Chondrocyte (in vitro differentiated cells): ENCODE measurements at regions not wholly inside any gene's neighbourhood (a gene's known extent, or its start where the extent isn't known, plus 50 kb on each side); places are given as distances from the start of the nearest gene placed in this dataset.
A peak's percentile ranks its signal among the peaks of the same experiment; 100 is the strongest.
"Not testable (repeated sequence)": the region's sequence is repeated elsewhere in the genome, so short reads cannot be mapped to it uniquely, and the experiment has no call there.

ENCODE experiments used
- DNase-seq: peaks from one replicate; pipeline ENCODE4 v3.0.0; 2021; ENCODE audit warnings: mixed read lengths, low spot score
- H3K27ac Mint-ChIP-seq: one replicate; pipeline ENCODE4 v1.8.0; 2021; ENCODE audit warnings: mild to moderate bottlenecking, moderate library complexity, mixed read lengths; ENCODE audit not compliant: unreplicated experiment
- H3K27me3 Mint-ChIP-seq: 2 replicates; pipeline ENCODE4 v1.8.0; 2021; ENCODE audit warnings: low read depth, mixed read lengths
- H3K36me3 Mint-ChIP-seq: 2 replicates; pipeline ENCODE4 v1.8.0; 2021; ENCODE audit warnings: low read depth, mixed read lengths
- H3K4me1 Mint-ChIP-seq: 2 replicates; pipeline ENCODE4 v1.8.0; 2021; ENCODE audit warnings: low read depth, mild to moderate bottlenecking, mixed read lengths
- H3K4me3 Mint-ChIP-seq: one replicate; pipeline ENCODE4 v1.8.0; 2021; ENCODE audit warnings: mild to moderate bottlenecking, moderate library complexity, mixed read lengths; ENCODE audit not compliant: unreplicated experiment
- H3K9me3 Mint-ChIP-seq: 2 replicates; pipeline ENCODE4 v1.8.0; 2021; ENCODE audit warnings: low read depth, mixed read lengths
- TF ChIP-seq, protein P1 (sequence below): fragments of 200-600 bp; sonication (generic); IDR thresholded peaks from 2 replicates; pipeline ENCODE4 v1.5.0; 2021; ENCODE audit warnings: antibody characterized with exemption, mild to moderate bottlenecking, moderate library complexity

DNA sequence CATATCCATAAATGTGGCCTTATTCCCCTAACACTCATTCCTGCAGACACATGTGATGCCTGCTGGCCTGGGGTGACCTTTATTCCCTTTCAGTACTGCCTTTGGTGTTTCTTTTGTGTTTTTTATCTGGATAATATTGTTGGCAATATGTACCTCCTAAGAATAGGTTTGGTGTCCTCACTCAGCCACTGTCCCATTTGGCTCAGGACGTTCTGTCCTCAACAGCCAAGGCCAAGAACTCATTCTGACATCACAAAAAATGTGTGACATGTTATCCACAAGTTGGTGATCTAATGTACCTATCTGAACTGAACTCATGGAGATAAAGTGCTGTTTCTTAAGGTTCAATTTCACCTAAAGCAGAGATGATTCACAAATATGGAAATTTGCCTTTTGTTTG, 142.9 kb upstream of the GRAMD2B start:
- DNase-seq, result no peak
- H3K4me3 Mint-ChIP-seq, result no peak overlapping the region
- no peaks in the 10 kb centered on the region for H3K36me3 Mint-ChIP-seq
- no peaks in the 10 kb centered on the region for H3K9me3 Mint-ChIP-seq
- no peaks in the 10 kb centered on the region for H3K27me3 Mint-ChIP-seq
- no peak overlapping the region for H3K27ac Mint-ChIP-seq
- TF ChIP-seq, protein P1, sequence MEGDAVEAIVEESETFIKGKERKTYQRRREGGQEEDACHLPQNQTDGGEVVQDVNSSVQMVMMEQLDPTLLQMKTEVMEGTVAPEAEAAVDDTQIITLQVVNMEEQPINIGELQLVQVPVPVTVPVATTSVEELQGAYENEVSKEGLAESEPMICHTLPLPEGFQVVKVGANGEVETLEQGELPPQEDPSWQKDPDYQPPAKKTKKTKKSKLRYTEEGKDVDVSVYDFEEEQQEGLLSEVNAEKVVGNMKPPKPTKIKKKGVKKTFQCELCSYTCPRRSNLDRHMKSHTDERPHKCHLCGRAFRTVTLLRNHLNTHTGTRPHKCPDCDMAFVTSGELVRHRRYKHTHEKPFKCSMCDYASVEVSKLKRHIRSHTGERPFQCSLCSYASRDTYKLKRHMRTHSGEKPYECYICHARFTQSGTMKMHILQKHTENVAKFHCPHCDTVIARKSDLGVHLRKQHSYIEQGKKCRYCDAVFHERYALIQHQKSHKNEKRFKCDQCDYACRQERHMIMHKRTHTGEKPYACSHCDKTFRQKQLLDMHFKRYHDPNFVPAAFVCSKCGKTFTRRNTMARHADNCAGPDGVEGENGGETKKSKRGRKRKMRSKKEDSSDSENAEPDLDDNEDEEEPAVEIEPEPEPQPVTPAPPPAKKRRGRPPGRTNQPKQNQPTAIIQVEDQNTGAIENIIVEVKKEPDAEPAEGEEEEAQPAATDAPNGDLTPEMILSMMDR, result no peak
- no peaks in the 10 kb centered on the region for H3K4me1 Mint-ChIP-seq

DNA sequence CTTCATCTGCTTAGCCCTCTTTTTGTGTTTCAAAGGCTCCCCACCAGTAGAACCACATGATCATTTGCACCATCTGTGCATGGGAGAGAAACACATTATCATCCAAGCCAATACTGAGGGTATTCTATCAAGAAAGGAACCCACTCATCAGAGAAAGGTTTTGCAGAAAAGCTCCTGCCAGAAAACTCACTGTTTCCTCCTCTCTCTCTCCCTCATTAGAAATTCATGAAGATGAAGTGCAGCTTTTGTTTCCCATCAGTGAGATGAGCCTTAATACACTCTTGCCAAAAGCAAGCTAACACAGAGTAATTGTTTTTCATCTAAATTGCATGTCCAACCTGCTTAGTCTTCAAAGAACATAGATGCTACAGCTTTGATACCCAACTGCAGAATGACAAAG, 142.4 kb upstream of the GRAMD2B start:
- Mint-ChIP-seq H3K27ac (no peak overlapping the region), H3K36me3 (no peaks in the 10 kb centered on the region), H3K4me3 (no peak overlapping the region), H3K27me3 (no peaks in the 10 kb centered on the region), H3K4me1 (no peaks in the 10 kb centered on the region), H3K9me3 (no peaks in the 10 kb centered on the region)
- DNase-seq, result no peak
- TF ChIP-seq, protein P1, result no peak

DNA sequence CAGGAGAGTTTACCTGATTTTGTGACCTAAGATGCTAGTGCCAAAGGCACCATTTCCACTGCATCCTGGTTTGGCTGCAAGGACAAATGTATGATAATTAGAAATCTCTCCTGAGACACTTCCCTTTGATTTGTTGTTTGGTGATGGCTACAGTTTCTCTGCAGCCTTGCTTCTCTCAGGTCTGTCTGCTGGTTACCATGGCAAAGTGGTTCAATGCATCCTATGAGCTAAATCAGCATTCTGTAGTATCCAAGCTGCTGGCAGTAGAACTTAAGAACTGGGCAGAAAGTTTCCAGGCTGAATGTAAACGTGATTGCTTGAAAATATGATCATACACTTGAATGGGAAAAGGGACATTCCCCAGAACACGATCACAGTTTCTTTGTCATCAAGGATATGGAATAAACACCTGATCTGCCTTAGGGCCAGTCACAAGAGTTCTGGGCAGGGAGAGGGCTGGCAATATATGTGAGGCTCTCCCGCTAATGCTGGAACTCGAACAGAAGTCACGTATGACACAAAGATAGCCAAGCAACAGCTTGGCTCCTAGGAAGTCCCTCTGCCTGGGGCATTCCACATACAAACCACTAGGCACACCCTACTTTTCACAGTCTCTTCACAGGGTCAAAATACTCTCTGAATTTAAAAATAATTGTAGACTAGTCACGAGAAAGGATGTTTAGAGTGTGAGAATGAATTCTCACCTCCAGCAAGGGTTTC, 138.1 kb upstream of the GRAMD2B start:
- no peaks in the 10 kb centered on the region for H3K27me3 Mint-ChIP-seq

DNA sequence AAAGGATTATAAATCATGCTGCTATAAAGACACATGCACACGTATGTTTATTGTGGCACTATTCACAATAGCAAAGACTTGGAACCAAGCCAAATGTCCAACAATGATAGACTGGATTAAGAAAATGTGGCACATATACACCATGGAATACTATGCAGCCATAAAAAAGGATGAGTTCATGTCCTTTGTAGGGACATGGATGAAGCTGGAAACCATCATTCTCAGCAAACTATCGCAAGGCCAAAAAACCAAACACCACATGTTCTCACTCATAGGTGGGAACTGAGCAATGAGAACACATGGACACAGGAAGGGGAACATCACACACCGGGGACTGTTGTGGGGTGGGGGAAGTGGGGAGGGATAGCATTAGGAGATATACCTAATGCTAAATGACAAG, 127.1 kb upstream of the GRAMD2B start:
- H3K36me3 Mint-ChIP-seq, H3K9me3 Mint-ChIP-seq, DNase-seq, H3K27me3 Mint-ChIP-seq, H3K27ac Mint-ChIP-seq, H3K4me3 Mint-ChIP-seq, H3K4me1 Mint-ChIP-seq: not testable (repeated sequence)

More for the DNA sequence above, 138.1 kb upstream of the GRAMD2B start:
- no peak for DNase-seq
- H3K36me3 Mint-ChIP-seq, result no peaks in the 10 kb centered on the region
- H3K4me1 Mint-ChIP-seq, result no peaks in the 10 kb centered on the region
- H3K27ac Mint-ChIP-seq, result no peak overlapping the region
- H3K9me3 Mint-ChIP-seq, result no peaks in the 10 kb centered on the region
- H3K4me3 Mint-ChIP-seq, result no peak overlapping the region
- TF ChIP-seq, protein P1, result no peak

DNA sequence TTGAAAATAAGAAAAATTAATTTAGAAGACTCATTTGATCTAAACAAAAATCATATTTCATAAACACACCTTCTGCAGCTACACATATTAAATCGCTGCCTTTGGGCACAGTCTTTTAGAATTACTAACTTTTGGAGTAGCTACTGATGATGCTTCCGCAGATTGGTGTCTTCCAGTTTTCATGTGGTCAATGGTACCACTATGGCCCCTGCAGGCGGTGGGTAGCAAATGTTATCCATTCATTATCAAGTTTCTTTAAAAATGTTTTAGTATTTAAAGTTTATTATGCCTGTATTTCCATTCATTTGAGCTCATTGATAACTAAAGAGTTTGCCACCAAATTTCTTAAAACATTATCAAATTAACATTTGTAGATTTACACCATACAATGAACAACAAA, 122.9 kb upstream of the GRAMD2B start:
- peaks cover 14% of the 10 kb centered on the region for H3K9me3 Mint-ChIP-seq
- no peaks in the 10 kb centered on the region for H3K4me1 Mint-ChIP-seq
- peaks cover 5% of the 10 kb centered on the region for H3K36me3 Mint-ChIP-seq
- no peak overlapping the region for H3K4me3 Mint-ChIP-seq
- TF ChIP-seq, protein P1, result peak; percentile 45
- no peak overlapping the region for H3K27ac Mint-ChIP-seq
- no peak for DNase-seq
- H3K27me3 Mint-ChIP-seq, result no peaks in the 10 kb centered on the region

DNA sequence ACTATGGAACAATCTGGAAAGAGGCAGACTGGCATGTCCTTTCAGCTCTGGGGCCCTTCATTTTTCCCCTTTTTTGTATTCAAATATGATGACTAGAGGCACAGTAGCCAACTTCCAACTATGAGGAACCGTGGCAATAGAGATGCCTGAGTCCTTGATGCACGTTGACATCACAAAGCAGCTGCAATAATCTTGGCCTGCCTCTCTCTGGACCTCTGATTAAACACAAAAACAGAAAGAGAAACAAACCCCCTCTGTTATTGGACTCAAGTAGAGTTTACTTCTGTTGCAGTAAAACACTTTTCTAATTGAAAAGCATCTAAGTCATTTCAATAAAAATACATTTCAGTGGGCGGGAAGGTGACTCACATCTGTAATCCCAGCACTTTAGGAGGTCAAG, 122.2 kb upstream of the GRAMD2B start:
- DNase-seq, result no peak
- Mint-ChIP-seq H3K27me3 (no peaks in the 10 kb centered on the region), H3K4me1 (peaks cover 4% of the 10 kb centered on the region), H3K36me3 (peaks cover 5% of the 10 kb centered on the region), H3K4me3 (no peak overlapping the region), H3K27ac (no peak overlapping the region), H3K9me3 (peaks cover 12% of the 10 kb centered on the region)
- TF ChIP-seq, protein P1, result no peak
